Neural cell (in vitro differentiated cells): ENCODE measurements at regions not wholly inside any gene's neighbourhood (a gene's known extent, or its start where the extent isn't known, plus 50 kb on each side); places are given as distances from the start of the nearest gene placed in this dataset.

Experiments used
- H2AFZ ChIP-seq: fragments of 200-600, 300-800 bp; sonication (generic), shearing (Covaris generic); 2 replicates; pipeline ENCODE4 v1.6.0; 2014; ENCODE audit warnings: low read depth, mild to moderate bottlenecking, antibody characterized with exemption, low read length, moderate library complexity
- H3F3A ChIP-seq: fragments of 200-600 bp; shearing (Covaris generic); 2 replicates; pipeline ENCODE4 v1.6.1; 2016; ENCODE audit warnings: mild to moderate bottlenecking, moderate library complexity, mixed read lengths, antibody characterized with exemption, low read length; ENCODE audit not compliant: insufficient read depth, poor library complexity, severe bottlenecking
- H3K27ac ChIP-seq: fragments of 200-600, 300-800 bp; sonication (generic), shearing (Covaris generic); 2 replicates; pipeline ENCODE4 v1.5.1; 2014; ENCODE audit warnings: mild to moderate bottlenecking, low read length, moderate library complexity
- H3K27me3 ChIP-seq: fragments of 300-800, 200-600 bp; sonication (generic), shearing (Covaris generic); 2 replicates; pipeline ENCODE4 v1.6.0; 2014; ENCODE audit warnings: mild to moderate bottlenecking, low read depth, low read length, moderate library complexity; ENCODE audit not compliant: insufficient read depth
- H3K36me3 ChIP-seq: fragments of 300-800, 200-600 bp; sonication (generic), shearing (Covaris generic); 2 replicates; pipeline ENCODE4 v1.5.1; 2014; ENCODE audit warnings: mild to moderate bottlenecking, antibody characterized with exemption, low read length, moderate library complexity; ENCODE audit not compliant: insufficient read depth
- H3K4me2 ChIP-seq: fragments of 300-800, 200-600 bp; sonication (generic), shearing (Covaris generic); 2 replicates; pipeline ENCODE4 v1.6.0; 2014; ENCODE audit warnings: mild to moderate bottlenecking, low read length
- H3K4me3 ChIP-seq: fragments of 300-800, 200-600 bp; sonication (generic), shearing (Covaris generic); 2 replicates; pipeline ENCODE4 v1.5.1; 2014; ENCODE audit warnings: mild to moderate bottlenecking, low read length, moderate library complexity
- H3K79me2 ChIP-seq: fragments of 200-600 bp; shearing (Covaris generic); replicated peaks from 2 replicates; pipeline ENCODE4 v1.6.0; 2014; ENCODE audit warnings: mild to moderate bottlenecking, low read length, moderate library complexity; ENCODE audit not compliant: insufficient read depth
- H3K9ac ChIP-seq: fragments of 300-800, 200-600 bp; sonication (generic), shearing (Covaris generic); 2 replicates; pipeline ENCODE4 v1.6.1; 2016; ENCODE audit warnings: mild to moderate bottlenecking, low read length, mixed read lengths
- H3K9me2 ChIP-seq: fragments of 200-600 bp; shearing (Covaris generic); 2 replicates; pipeline ENCODE4 v1.6.1; 2016; ENCODE audit warnings: mild to moderate bottlenecking, low read length, mixed read lengths; ENCODE audit not compliant: insufficient read depth
- H3K9me3 ChIP-seq: fragments of 200-600, 300-800 bp; sonication (generic), shearing (Covaris generic); 2 replicates; pipeline ENCODE4 v1.6.1; 2016; ENCODE audit warnings: mild to moderate bottlenecking, mixed run types, low read length, moderate library complexity, mixed read lengths
- H4K20me1 ChIP-seq: fragments of 200-600 bp; shearing (Covaris generic); 2 replicates; pipeline ENCODE4 v1.6.1; 2016; ENCODE audit warnings: mild to moderate bottlenecking, mixed run types; ENCODE audit not compliant: insufficient read depth
- CTCF ChIP-seq: fragments of 450-650 bp; IDR thresholded peaks from 2 replicates; pipeline ENCODE4 v1.5.1; 2014; ENCODE audit warnings: antibody characterized with exemption, mild to moderate bottlenecking, moderate library complexity; ENCODE audit not compliant: poor library complexity, severe bottlenecking
- EP300 ChIP-seq: fragments of 450-650 bp; conservative IDR thresholded peaks from 2 replicates; pipeline ENCODE4 v1.6.1; 2014; ENCODE audit warnings: antibody characterized with exemption, mild to moderate bottlenecking, moderate library complexity; ENCODE audit not compliant: poor library complexity, severe bottlenecking
- EZH2 ChIP-seq: fragments of 200-600, 300-800 bp; shearing (Covaris generic), sonication (generic); IDR thresholded peaks from 2 replicates; pipeline ENCODE4 v1.6.1; 2014; ENCODE audit warnings: antibody characterized with exemption, low read length, borderline replicate concordance, mild to moderate bottlenecking; ENCODE audit not compliant: insufficient read depth, poor library complexity, severe bottlenecking
- MXI1 ChIP-seq: fragments of 450-650 bp; conservative IDR thresholded peaks from 2 replicates; pipeline ENCODE4 v1.6.1; 2014; ENCODE audit warnings: antibody characterized with exemption, mild to moderate bottlenecking; ENCODE audit not compliant: poor library complexity, severe bottlenecking
- POLR2AphosphoS5 ChIP-seq: IDR thresholded peaks from 2 replicates; pipeline ENCODE4 v1.6.1; 2012
- RAD21 ChIP-seq: fragments of 450-650 bp; conservative IDR thresholded peaks from 2 replicates; pipeline ENCODE4 v1.6.1; 2014; ENCODE audit warnings: antibody characterized with exemption, mild to moderate bottlenecking, moderate library complexity
- SMC3 ChIP-seq: fragments of 450-650 bp; conservative IDR thresholded peaks from 2 replicates; pipeline ENCODE4 v1.6.1; 2014; ENCODE audit warnings: antibody characterized with exemption, mild to moderate bottlenecking, moderate library complexity; ENCODE audit not compliant: poor library complexity
- TAF1 ChIP-seq: IDR thresholded peaks from 2 replicates; pipeline ENCODE4 v1.6.1; 2012; ENCODE audit warnings: low read depth
- TF ChIP-seq, protein P1 (sequence below): IDR thresholded peaks from 2 replicates; pipeline ENCODE4 v1.6.1; 2012; ENCODE audit warnings: borderline replicate concordance

- Histone ChIP-seq H3K27ac (no peak overlapping the region), H2AFZ (no peak overlapping the region), H3K4me3 (no peak overlapping the region), H3F3A (peaks cover 2% of the 10 kb centered on the region), H3K27me3 (no peaks in the 10 kb centered on the region), H3K79me2 (no peaks in the 10 kb centered on the region), H3K4me2 (no peak overlapping the region), H3K9ac (no peak overlapping the region), H3K9me3 (no peaks in the 10 kb centered on the region), H3K36me3 (no peaks in the 10 kb centered on the region), H4K20me1 (no peaks in the 10 kb centered on the region), H3K9me2 (no peaks in the 10 kb centered on the region)
- TF ChIP-seq RAD21 = no peak
- TF ChIP-seq EP300 = no peak
- TF ChIP-seq SMC3 = no peak
- no peak for TF ChIP-seq TAF1
- no peak for TF ChIP-seq POLR2AphosphoS5
- TF ChIP-seq EZH2 = no peak
- TF ChIP-seq CTCF = no peak
- TF ChIP-seq, protein P1, sequence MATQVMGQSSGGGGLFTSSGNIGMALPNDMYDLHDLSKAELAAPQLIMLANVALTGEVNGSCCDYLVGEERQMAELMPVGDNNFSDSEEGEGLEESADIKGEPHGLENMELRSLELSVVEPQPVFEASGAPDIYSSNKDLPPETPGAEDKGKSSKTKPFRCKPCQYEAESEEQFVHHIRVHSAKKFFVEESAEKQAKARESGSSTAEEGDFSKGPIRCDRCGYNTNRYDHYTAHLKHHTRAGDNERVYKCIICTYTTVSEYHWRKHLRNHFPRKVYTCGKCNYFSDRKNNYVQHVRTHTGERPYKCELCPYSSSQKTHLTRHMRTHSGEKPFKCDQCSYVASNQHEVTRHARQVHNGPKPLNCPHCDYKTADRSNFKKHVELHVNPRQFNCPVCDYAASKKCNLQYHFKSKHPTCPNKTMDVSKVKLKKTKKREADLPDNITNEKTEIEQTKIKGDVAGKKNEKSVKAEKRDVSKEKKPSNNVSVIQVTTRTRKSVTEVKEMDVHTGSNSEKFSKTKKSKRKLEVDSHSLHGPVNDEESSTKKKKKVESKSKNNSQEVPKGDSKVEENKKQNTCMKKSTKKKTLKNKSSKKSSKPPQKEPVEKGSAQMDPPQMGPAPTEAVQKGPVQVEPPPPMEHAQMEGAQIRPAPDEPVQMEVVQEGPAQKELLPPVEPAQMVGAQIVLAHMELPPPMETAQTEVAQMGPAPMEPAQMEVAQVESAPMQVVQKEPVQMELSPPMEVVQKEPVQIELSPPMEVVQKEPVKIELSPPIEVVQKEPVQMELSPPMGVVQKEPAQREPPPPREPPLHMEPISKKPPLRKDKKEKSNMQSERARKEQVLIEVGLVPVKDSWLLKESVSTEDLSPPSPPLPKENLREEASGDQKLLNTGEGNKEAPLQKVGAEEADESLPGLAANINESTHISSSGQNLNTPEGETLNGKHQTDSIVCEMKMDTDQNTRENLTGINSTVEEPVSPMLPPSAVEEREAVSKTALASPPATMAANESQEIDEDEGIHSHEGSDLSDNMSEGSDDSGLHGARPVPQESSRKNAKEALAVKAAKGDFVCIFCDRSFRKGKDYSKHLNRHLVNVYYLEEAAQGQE = no peak
- TF ChIP-seq MXI1 = no peak
Observed at GRCh38 chr17:70713694-70714093, 544.4 kb downstream of the KCNJ2 start.

DNA sequence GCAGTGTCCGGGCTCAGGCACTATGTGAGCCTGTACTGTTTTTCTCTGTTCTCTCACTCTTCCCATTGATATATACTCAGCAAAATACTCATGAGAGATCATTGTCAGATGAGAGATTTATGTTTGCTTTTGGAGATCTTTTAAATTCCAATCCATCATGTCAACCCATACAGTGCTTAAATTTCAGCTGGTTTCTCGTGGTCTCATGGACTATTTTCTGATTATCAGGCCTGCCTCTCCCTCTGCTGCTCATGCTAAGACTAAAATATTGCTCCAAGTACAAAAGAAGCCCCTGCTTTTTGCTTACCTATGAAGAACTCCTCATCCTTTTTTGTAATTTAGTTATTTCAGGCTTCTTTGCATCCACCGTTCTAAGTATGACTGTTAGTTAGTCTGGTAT, 547.2 kb downstream of the KCNJ2 start:
- Histone ChIP-seq H3K36me3 (no peaks in the 10 kb centered on the region), H3K27me3 (no peaks in the 10 kb centered on the region), H3F3A (peaks cover 2% of the 10 kb centered on the region), H2AFZ (no peak overlapping the region), H4K20me1 (no peaks in the 10 kb centered on the region), H3K27ac (no peak overlapping the region), H3K4me3 (no peak overlapping the region), H3K79me2 (no peaks in the 10 kb centered on the region), H3K9me2 (no peaks in the 10 kb centered on the region), H3K9ac (no peak overlapping the region), H3K9me3 (no peaks in the 10 kb centered on the region), H3K4me2 (no peak overlapping the region)
- TF ChIP-seq POLR2AphosphoS5 = no peak
- TF ChIP-seq, protein P1 = no peak
- no peak for TF ChIP-seq TAF1
- TF ChIP-seq EP300 = no peak
- TF ChIP-seq SMC3 = no peak
- no peak for TF ChIP-seq CTCF
- no peak for TF ChIP-seq RAD21
- TF ChIP-seq MXI1 = no peak
- no peak for TF ChIP-seq EZH2
